SK-N-SH treated with all-trans-retinoic acid at 6 μM for 48 hours (cell line): ENCODE measurements at regions not wholly inside any gene's neighbourhood (a gene's known extent, or its start where the extent isn't known, plus 50 kb on each side); places are given as distances from the start of the nearest gene placed in this dataset.

Source experiments
- ATAC-seq: fragments of 200-7000 bp; cut with Tn5 transposase; 3 replicates; pipeline ENCODE4 v1.9.1; 2020; ENCODE audit warnings: mild to moderate bottlenecking, moderate library complexity
- ARNTL ChIP-seq: fragments of 450-650 bp; formaldehyde crosslinking; IDR thresholded peaks from 2 replicates; pipeline ENCODE4 v1.5.0; 2020; ENCODE audit warnings: low read depth, mild to moderate bottlenecking, moderate library complexity, borderline replicate concordance
- BACH2 ChIP-seq: fragments of 250-450 bp; sonication (Bioruptor Pico); IDR thresholded peaks from 2 replicates; pipeline ENCODE4 v1.9.0; 2021; ENCODE audit warnings: mild to moderate bottlenecking, borderline replicate concordance
- CREB5 ChIP-seq: fragments of 250-450 bp; sonication (Bioruptor Pico); IDR thresholded peaks from 2 replicates; pipeline ENCODE4 v1.5.1; 2020; ENCODE audit warnings: low read depth, mild to moderate bottlenecking, moderate library complexity
- CSDC2 ChIP-seq: fragments of 250-450 bp; sonication (Bioruptor Pico); IDR thresholded peaks from 2 replicates; pipeline ENCODE4 v1.5.0; 2020; ENCODE audit warnings: mild to moderate bottlenecking, moderate library complexity
- CSRNP3 ChIP-seq: fragments of 250-450 bp; sonication (Bioruptor Pico); IDR thresholded peaks from 2 replicates; pipeline ENCODE4 v1.5.1; 2021; ENCODE audit warnings: mild to moderate bottlenecking, moderate library complexity
- ESRRG ChIP-seq: fragments of 250-450 bp; sonication (Bioruptor Pico); IDR thresholded peaks from 2 replicates; pipeline ENCODE4 v1.6.1; 2021; ENCODE audit warnings: mild to moderate bottlenecking
- ISL1 ChIP-seq: fragments of 250-450 bp; sonication (Bioruptor Pico); IDR thresholded peaks from 2 replicates; pipeline ENCODE4 v2.1.2; 2022; ENCODE audit warnings: mild to moderate bottlenecking, moderate library complexity
- OSR1 ChIP-seq: fragments of 250-450 bp; sonication (Bioruptor Pico); IDR thresholded peaks from 2 replicates; pipeline ENCODE4 v1.8.0; 2022; ENCODE audit warnings: moderate library complexity, mild to moderate bottlenecking, inconsistent platforms
- PATZ1 ChIP-seq: fragments of 250-450 bp; sonication (Bioruptor Pico); IDR thresholded peaks from 2 replicates; pipeline ENCODE4 v1.8.0; 2020; ENCODE audit warnings: mild to moderate bottlenecking, moderate library complexity, borderline replicate concordance
- POU6F1 ChIP-seq: fragments of 250-450 bp; sonication (Bioruptor Pico); IDR thresholded peaks from 2 replicates; pipeline ENCODE4 v1.8.0; 2021; ENCODE audit warnings: low read depth, mild to moderate bottlenecking, moderate library complexity, borderline replicate concordance
- PPARA ChIP-seq: fragments of 250-450 bp; sonication (Bioruptor Pico); IDR thresholded peaks from 2 replicates; pipeline ENCODE4 v1.5.0; 2020; ENCODE audit warnings: mild to moderate bottlenecking, borderline replicate concordance
- RARB ChIP-seq: fragments of 250-450 bp; sonication (Bioruptor Pico); IDR thresholded peaks from 2 replicates; pipeline ENCODE4 v1.8.0; 2021; ENCODE audit warnings: mild to moderate bottlenecking, moderate library complexity
- SNAI2 ChIP-seq: fragments of 250-450 bp; sonication (Bioruptor Pico); IDR thresholded peaks from 2 replicates; pipeline ENCODE4 v1.5.0; 2020; ENCODE audit warnings: mild to moderate bottlenecking, moderate library complexity
- TCF4 ChIP-seq: fragments of 250-450 bp; sonication (Bioruptor Pico); IDR thresholded peaks from 2 replicates; pipeline ENCODE4 v1.8.0; 2021; ENCODE audit warnings: mild to moderate bottlenecking, moderate library complexity, borderline replicate concordance
- TOX ChIP-seq: fragments of 250-450 bp; sonication (Bioruptor Pico); IDR thresholded peaks from 2 replicates; pipeline ENCODE4 v1.8.0; 2021; ENCODE audit warnings: mild to moderate bottlenecking, moderate library complexity, borderline replicate concordance
- TSHZ2 ChIP-seq: fragments of 250-450 bp; sonication (Bioruptor Pico); IDR thresholded peaks from 2 replicates; pipeline ENCODE4 v1.5.0; 2020; ENCODE audit warnings: mild to moderate bottlenecking, moderate library complexity
- ZC3H10 ChIP-seq: fragments of 250-450 bp; sonication (Bioruptor Pico); IDR thresholded peaks from 2 replicates; pipeline ENCODE4 v1.5.1; 2021; ENCODE audit warnings: mild to moderate bottlenecking, moderate library complexity
- ZFP30 ChIP-seq: fragments of 450-650 bp; formaldehyde crosslinking; IDR thresholded peaks from 2 replicates; pipeline ENCODE4 v1.5.0; 2022; ENCODE audit warnings: mild to moderate bottlenecking, moderate library complexity
- ZNF565 ChIP-seq: fragments of 450-650 bp; formaldehyde crosslinking; conservative IDR thresholded peaks from 2 replicates; pipeline ENCODE4 v1.5.0; 2020; ENCODE audit warnings: low read depth, mild to moderate bottlenecking, moderate library complexity
- ZNF70 ChIP-seq: fragments of 450-650 bp; formaldehyde crosslinking; IDR thresholded peaks from 2 replicates; pipeline ENCODE4 v1.5.0; 2020; ENCODE audit warnings: mild to moderate bottlenecking, moderate library complexity
- ZNF8 ChIP-seq: fragments of 450-650 bp; formaldehyde crosslinking; IDR thresholded peaks from 2 replicates; pipeline ENCODE4 v1.5.0; 2020; ENCODE audit warnings: mild to moderate bottlenecking, moderate library complexity

- ATAC-seq = no peak
- TF ChIP-seq SNAI2 (CRISPR knock-in tag) (no peak), POU6F1 (CRISPR knock-in tag) (no peak), ZFP30 (CRISPR knock-in tag) (no peak), ZC3H10 (CRISPR knock-in tag) (no peak), ZNF8 (no peak), PPARA (CRISPR knock-in tag) (no peak), TCF4 (no peak), ARNTL (CRISPR knock-in tag) (no peak), CREB5 (CRISPR knock-in tag) (no peak), ESRRG (CRISPR knock-in tag) (no peak)
These were observed 129.1 kb downstream of the TSN start for GRCh38 chr2:121884511-121884921.

GRCh38 chr2:121886059-121886458 lies 130.6 kb downstream of the TSN start:
- ATAC-seq = no peak
- TF ChIP-seq PATZ1 (no peak), CSRNP3 (no peak), CSDC2 (CRISPR knock-in tag) (no peak), CREB5 (CRISPR knock-in tag) (no peak)

- ATAC-seq = no peak
- no peak for TF ChIP-seq BACH2 (CRISPR knock-in tag)
- no peak for TF ChIP-seq TOX (CRISPR knock-in tag)
- no peak for TF ChIP-seq RARB (CRISPR knock-in tag)
- no peak for TF ChIP-seq PATZ1
- no peak for TF ChIP-seq ZNF565
- no peak for TF ChIP-seq ESRRG (CRISPR knock-in tag)
- no peak for TF ChIP-seq ZNF70 (CRISPR knock-in tag)
- TF ChIP-seq ZNF8 = no peak
- no peak for TF ChIP-seq CREB5 (CRISPR knock-in tag)
- TF ChIP-seq POU6F1 (CRISPR knock-in tag) = no peak
- no peak for TF ChIP-seq OSR1
- no peak for TF ChIP-seq ARNTL (CRISPR knock-in tag)
- TF ChIP-seq TCF4 = no peak
- TF ChIP-seq TSHZ2 (CRISPR knock-in tag) = no peak
- no peak for TF ChIP-seq ISL1 (CRISPR knock-in tag)
- TF ChIP-seq ZFP30 (CRISPR knock-in tag) = no peak
- no peak for TF ChIP-seq SNAI2 (CRISPR knock-in tag)
- TF ChIP-seq CSDC2 (CRISPR knock-in tag) = no peak
These were observed 132.2 kb downstream of the TSN start for GRCh38 chr2:121887513-121888188.
